BJ (cell line): ENCODE measurements at regions not wholly inside any gene's neighbourhood (a gene's known extent, or its start where the extent isn't known, plus 50 kb on each side); places are given as distances from the start of the nearest gene placed in this dataset.

ENCODE experiments used
- CTCF ChIA-PET: fragments of 350-600 bp; formaldehyde crosslinking; extraction: SDS; loops from one replicate; lab custom pipeline; 2021; ENCODE audit warnings: antibody characterized with exemption, inconsistent platforms; lab: Yijun Ruan, JAX
- POLR2A ChIA-PET: fragments of 300-600 bp; sonication (Branson Sonifier 250); formaldehyde crosslinking; extraction: SDS; loops from one replicate; lab custom pipeline; 2021; ENCODE audit warnings: antibody characterized with exemption; lab: Charles Lee
- DNase-seq: peaks from one replicate; pipeline ENCODE4 v3.0.0-alpha.2; 2011; ENCODE audit warnings: low read depth
- H3K27me3 ChIP-seq: 2 replicates; pipeline ENCODE4 v1.6.0; 2011; ENCODE audit warnings: low read length; ENCODE audit not compliant: control insufficient read depth, insufficient read depth
- H3K36me3 ChIP-seq: 2 replicates; pipeline ENCODE4 v1.5.1; 2011; ENCODE audit warnings: low read length; ENCODE audit not compliant: control insufficient read depth, insufficient read depth
- H3K4me3 ChIP-seq: 2 replicates; pipeline ENCODE4 v1.5.1; 2011; ENCODE audit warnings: low read depth, mild to moderate bottlenecking, control low read depth, low read length
- TF ChIP-seq, protein P1 (sequence below): IDR thresholded peaks from 2 replicates; pipeline ENCODE4 v1.5.1; 2011; ENCODE audit warnings: low read depth, mild to moderate bottlenecking, control low read depth, inconsistent platforms, low read length, moderate library complexity; ENCODE audit not compliant: insufficient read depth

- no peak overlapping the region for H3K4me3 ChIP-seq
- H3K27me3 ChIP-seq, result no peaks in the 10 kb centered on the region
- TF ChIP-seq, protein P1, sequence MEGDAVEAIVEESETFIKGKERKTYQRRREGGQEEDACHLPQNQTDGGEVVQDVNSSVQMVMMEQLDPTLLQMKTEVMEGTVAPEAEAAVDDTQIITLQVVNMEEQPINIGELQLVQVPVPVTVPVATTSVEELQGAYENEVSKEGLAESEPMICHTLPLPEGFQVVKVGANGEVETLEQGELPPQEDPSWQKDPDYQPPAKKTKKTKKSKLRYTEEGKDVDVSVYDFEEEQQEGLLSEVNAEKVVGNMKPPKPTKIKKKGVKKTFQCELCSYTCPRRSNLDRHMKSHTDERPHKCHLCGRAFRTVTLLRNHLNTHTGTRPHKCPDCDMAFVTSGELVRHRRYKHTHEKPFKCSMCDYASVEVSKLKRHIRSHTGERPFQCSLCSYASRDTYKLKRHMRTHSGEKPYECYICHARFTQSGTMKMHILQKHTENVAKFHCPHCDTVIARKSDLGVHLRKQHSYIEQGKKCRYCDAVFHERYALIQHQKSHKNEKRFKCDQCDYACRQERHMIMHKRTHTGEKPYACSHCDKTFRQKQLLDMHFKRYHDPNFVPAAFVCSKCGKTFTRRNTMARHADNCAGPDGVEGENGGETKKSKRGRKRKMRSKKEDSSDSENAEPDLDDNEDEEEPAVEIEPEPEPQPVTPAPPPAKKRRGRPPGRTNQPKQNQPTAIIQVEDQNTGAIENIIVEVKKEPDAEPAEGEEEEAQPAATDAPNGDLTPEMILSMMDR, result no peak
- ChIA-PET CTCF (no interaction called here), POLR2A (no interaction called here)
- H3K36me3 ChIP-seq, result no peaks in the 10 kb centered on the region
- DNase-seq, result no peak
Measured at GRCh38 chr15:94602754-94603470, 371.6 kb downstream of the MCTP2 start.

DNA sequence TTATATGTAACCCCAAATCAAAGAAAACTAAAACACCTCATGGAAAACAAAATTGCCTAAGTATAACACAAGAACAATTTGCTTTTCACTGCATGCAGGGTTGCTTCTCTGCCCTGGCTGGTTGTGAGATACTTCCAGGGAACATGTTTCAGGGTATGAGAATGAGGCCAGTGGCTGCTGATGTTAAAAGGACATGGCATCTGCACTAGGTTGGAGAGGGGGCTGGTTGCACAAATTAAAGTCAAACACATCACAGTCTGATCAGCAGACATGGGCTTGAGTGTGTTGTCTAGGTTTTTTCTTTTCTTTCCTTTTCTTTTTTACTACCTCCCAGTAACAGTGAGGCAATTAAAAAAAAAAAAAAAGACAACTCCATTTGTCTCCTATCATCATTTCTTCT is 374.9 kb downstream of the MCTP2 start:
- ChIA-PET CTCF (no interaction called here), POLR2A (no interaction called here)
- no peak for DNase-seq
- TF ChIP-seq, protein P1, result no peak
- no peaks in the 10 kb centered on the region for H3K36me3 ChIP-seq
- no peak overlapping the region for H3K4me3 ChIP-seq
- H3K27me3 ChIP-seq, result no peaks in the 10 kb centered on the region

GRCh38 chr15:94607176-94607654 is 375.9 kb downstream of the MCTP2 start:
- ChIA-PET CTCF (no interaction called here), POLR2A (no interaction called here)
- DNase-seq, result no peak
- Histone ChIP-seq H3K36me3 (no peaks in the 10 kb centered on the region), H3K27me3 (no peaks in the 10 kb centered on the region), H3K4me3 (no peak overlapping the region)
- TF ChIP-seq, protein P1, result no peak

- no peak overlapping the region for H3K4me3 ChIP-seq
- ChIA-PET POLR2A (no interaction called here), CTCF (interaction anchor here (0.5 kb wide), 1 partner anchor 32 kb away, joined by 3 read pairs; no protein-coding TSS in a partner anchor)
- TF ChIP-seq, protein P1, result no peak
- no peaks in the 10 kb centered on the region for H3K27me3 ChIP-seq
- DNase-seq, result no peak
- no peaks in the 10 kb centered on the region for H3K36me3 ChIP-seq
Measured at GRCh38 chr15:94610069-94610468, 378.7 kb downstream of the MCTP2 start.

DNA sequence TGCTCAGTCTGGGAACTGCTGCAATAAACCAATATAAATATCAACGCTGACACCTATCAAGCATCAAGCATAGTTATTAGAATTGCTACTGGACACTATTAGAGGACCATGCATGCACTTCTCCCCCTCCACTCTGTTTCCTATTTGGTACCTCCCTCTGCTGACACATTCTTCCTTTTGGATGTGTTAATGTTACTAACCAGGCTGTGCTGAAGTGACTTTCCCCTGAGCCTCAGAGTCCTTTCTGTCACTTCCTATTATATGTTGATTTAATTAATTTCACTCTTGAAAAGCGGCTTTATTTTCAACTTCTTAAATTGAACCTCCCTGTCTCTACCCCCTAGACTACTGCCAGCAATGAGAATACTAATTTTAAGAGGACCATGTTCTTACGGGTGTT is 379.1 kb downstream of the MCTP2 start:
- no peak overlapping the region for H3K4me3 ChIP-seq
- TF ChIP-seq, protein P1, result no peak
- H3K27me3 ChIP-seq, result no peaks in the 10 kb centered on the region
- ChIA-PET CTCF (interaction anchor here (0.5 kb wide), 1 partner anchor 32 kb away, joined by 3 read pairs; no protein-coding TSS in a partner anchor), POLR2A (no interaction called here)
- H3K36me3 ChIP-seq, result no peaks in the 10 kb centered on the region
- DNase-seq, result no peak
